ENCODE measurements at regions not wholly inside any gene's neighbourhood (a gene's known extent, or its start where the extent isn't known, plus 50 kb on each side); places are given as distances from the start of the nearest gene placed in this dataset.
"Not testable (repeated sequence)": the region's sequence is repeated elsewhere in the genome, so short reads cannot be mapped to it uniquely, and the experiment has no call there.

- no peak for DNase-seq
Measured at GRCh38 chr15:59828861-59829260, 139.7 kb upstream of the BNIP2 start.

DNA sequence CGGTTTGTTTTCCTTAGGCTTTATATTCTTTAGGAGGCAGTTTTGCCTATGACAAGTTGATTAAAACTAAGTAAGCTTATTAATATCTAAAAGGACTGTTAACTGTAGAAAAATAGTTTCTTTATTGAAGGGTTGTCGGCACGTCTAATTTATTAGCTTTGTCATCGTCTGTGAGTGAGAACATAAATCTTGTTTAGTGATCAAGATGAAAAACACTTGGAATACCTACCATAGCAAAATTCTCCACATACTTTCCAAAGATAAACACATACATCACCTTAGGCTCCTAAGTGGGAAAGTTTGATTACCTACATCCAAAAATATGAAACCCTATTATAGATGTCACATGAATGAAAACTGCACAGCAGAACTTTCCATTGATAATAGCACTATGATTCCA, 139.1 kb upstream of the BNIP2 start:
- DNase-seq = no peak

DNA sequence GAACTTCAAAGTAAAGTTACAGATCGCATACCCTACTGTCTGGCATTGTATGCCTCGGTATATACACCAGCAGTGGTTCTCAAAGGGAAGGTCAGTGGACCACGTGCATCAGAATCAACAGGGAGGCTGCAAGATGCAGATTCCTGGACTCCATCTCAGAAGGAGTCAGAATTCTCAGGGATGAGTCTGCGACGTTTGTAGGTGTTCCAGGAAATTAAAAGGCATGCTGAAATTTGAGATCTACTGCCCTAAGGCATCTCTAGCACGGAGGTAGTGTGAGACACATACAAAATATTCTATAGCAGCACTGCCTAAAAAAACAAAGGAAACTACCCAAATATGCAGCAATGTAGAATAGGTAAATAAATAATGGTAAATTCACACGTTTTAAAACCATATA, 136.8 kb upstream of the BNIP2 start:
- no peak for DNase-seq

DNA sequence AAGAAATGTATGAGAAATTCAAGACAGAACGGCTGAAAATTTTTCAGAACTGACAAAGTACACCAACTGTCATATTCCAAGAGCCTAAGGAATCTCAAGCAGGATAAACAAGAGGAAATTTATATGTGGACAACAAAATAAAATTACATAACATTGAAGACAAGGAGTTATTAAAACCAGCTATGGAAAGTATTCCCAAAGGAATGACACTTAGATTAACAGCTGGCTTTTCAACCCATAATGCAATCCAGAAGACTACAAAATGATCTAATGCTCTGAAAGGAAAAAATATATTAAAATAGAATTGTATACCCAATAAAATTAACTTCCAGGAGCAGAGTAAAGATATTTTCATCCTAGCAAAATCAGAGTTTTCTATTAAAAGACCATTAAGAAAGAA, 132.2 kb upstream of the BNIP2 start:
- DNase-seq = no peak

DNA sequence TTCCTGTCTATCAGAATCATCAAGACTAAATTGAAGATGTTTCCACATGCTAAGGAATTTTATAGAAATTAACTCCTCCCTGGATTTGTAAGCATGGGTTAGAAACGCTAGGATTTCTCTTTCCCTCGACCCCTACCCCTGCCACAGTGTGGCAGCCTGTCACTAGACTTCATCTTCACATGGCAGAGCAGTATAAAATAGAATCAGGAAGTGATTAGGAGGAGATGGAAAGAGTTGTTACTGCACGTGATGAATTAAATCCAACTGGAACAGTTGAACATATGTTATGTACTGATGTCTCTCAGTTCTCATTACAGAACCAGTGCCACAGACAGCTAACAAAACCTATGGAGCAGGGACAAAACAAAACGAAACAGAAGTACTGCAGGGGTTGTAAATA, 130.0 kb upstream of the BNIP2 start:
- DNase-seq = no peak

- no peak for DNase-seq
Measured at GRCh38 chr15:59818336-59818735, 129.2 kb upstream of the BNIP2 start.

DNA sequence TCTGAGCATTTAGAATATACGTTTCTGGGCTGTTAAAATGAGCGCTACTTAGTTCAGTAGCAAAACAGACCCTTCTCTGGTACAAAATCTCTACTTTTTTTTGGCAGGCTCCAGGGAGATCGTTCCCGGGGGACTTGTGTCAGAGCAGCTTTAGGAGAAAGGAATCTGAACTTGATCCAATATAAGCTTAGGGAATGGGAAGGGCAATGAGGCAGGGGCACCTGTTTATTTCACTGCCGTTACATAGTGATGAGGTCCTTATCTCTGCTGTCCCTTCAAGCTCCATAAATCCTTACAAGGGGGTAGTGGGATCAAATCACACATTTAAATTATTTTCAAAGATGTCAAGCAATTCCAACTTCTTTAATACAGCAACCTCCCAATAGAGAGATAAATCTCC, 128.7 kb upstream of the BNIP2 start:
- DNase-seq = no peak

DNA sequence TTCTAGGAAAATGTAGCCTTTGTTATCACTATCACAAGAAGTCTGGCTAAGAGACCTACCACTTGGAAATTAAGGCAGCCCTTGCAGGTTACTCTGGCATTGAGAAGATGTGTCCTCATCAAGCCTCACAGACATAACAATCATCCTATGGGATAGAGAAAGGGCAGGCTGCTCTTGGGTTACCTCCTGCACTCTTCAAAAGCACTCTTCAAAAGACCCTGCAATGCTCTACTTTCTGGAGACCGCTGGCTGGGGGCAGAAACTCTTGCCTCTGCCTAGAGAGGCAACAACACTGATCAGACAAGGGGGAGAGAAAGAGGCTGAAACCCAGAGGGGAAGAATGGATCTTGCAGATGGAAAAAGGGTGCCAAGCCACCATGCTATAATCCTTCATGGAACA, 127.9 kb upstream of the BNIP2 start:
- no peak for DNase-seq

DNA sequence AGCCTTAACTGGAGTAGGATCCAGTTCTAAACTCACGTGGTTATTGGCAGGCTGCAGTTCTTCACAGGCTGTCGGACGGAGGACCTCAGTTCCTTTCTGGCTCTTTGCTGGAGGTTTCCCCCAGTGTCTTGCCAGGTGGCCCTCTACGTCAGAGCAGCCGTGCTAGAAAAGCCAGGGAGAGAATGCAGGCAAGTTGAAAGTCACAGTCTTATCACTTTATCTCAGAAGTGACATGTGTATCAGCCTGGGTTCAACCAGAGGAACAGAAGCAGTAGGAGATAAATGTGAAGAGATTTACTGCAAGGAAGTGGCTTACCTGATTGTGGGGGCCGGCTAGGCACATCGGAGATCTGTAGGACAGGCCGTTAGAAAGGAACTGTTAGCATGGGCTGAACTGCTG, 125.3 kb upstream of the BNIP2 start:
- no peak for DNase-seq

DNA sequence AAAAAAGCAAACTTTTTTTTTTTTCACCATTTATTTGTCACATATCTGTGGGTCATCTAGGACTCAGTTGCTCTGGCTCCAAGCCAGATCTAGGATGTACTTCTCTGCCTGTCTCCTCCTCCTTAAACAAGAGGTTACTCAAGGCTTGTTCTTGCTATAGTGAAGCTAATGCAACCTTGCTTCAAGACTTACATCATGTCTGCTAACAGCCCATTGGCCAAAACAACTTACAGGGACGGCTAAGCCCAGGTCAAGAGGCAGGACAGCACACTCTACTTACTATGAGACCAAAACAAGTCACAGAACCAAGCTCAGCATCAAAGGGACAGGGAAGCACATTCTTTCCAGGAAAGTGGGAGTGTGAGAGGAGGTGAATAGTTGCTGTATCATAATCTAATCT, 123.8 kb upstream of the BNIP2 start:
- DNase-seq = no peak

DNA sequence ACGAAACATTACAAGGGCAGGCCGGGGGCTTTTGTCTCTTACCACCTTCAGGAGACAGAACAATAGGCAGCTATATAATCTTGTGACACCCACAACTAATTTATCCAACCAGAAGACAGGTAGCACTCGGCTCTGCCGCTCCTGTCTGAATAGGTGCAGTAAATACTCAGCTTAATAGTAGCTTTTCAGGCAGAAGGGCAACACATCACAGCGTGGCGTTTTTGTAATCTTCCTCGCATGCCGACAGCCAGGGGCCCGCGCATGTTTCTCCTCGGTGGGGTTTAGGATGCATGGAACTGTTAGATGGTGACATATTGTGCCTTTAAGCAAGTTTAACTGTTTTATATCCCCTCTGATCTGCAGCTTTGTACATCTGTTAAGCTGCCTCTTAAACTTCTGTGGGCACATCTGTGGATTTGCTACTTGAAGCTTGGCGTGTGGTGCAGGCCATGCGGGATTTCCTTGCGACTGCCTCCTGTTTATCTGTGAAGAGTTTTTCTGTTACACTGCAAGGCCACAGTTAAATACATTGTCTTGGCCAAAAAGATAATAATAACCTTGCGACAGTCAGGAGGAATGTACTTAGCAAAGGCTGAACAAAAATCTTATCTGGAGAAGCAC, 123.2 kb upstream of the BNIP2 start:
- no peak for DNase-seq

- DNase-seq = not testable (repeated sequence)
Measured at GRCh38 chr15:59803293-59803966, 114.3 kb upstream of the BNIP2 start.

DNA sequence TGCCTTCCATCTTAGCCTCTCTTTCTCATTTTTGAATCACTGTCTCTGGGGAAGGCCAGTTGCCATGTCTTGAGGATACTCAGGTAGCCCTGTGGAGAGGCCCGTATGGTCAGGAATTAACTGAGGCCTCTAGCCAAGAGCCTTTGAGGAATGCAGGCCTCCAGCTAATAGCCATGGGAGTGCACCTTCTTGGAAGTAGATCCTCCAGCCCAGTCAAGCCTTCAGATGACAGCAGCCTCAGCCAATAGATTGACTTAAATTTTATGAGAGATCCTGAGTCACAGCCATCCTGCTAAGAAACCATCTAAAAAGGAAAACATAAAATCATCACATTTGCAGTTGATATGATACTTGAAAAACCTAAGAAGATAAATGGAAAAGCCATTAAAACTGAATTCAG, 112.5 kb upstream of the BNIP2 start:
- DNase-seq = no peak

DNA sequence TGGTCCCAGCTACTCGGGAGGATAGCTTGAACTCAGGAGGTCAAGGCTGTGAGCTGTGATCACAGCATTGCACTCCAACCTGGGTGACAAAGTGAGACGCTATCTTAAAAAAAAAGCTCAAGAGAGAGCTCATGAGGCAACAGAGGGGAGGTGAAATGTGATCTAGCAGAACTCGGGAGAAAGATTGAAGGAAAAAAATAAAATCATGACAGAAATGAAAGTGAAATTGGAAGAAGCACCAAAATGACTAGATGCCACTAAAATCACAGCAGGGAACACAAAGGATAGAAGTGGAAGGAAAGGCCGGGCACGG, 109.4 kb upstream of the BNIP2 start:
- DNase-seq = no peak

- DNase-seq = no peak
Measured at GRCh38 chr15:59797756-59798604, 108.9 kb upstream of the BNIP2 start.

GRCh38 chr15:59794229-59794886, 105.2 kb upstream of the BNIP2 start:
- no peak for DNase-seq

DNA sequence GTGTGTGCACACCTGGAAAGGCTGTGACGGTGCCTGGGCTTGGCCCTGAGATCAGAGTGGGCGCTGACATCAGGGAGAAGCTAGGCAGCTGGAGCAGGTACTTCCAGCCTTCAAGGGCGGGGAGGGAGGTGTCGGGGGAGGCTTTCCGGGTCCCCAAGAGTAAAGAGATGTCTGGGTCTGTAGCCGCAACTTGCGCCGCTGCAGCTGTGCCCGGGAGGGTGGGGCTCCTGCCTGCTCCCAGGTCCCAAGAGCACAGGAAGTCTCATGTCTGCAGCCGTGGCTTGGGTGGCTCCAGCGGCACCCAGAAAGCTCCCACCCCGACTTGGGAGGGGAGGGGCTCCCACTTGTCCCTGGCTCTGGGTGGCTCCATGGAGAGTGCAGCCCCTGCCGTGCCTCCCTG, 103.2 kb upstream of the BNIP2 start:
- no peak for DNase-seq

DNA sequence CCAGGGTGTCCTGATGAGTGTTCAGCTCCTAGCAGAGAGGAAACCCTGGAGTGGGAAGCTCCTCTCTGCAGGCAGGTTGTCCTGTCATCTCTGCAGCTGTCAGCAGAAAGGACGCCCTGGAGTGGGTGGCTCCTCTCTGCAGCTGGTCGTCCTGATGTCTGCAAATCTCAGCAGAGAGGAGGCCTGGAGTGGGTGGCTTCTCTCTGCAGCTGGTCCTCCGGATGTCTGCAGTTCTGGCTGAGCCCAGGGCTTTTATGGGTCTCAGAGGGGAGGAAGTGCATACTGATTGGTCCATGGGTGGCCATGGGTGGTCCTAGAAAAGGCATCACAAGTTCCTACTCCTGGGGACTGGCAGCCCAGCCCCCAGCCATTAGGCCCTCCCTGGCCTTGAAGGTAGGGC, 102.6 kb upstream of the BNIP2 start:
- DNase-seq = no peak

- DNase-seq = no peak
Measured at GRCh38 chr15:59791079-59791478, 102.0 kb upstream of the BNIP2 start.

DNA sequence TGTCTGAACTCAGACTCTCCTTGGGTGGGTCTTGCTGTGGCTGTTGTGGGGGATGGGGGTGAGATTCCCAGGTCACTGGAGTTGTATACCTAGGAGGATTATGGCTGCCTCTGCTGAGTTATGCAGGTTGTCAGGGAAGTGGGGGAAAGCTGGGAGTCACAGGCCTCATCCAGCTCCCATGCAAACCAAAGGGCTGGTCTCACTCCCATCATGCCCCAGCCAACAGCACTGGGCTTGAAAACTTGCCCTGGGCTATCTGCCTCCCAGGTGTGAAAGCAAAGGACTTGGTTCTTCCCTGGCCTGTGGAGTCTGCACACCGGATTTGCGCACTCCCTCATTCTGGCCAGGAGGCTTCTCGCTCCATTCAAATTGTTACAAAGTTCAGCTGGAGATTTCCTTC, 97.3 kb upstream of the BNIP2 start:
- DNase-seq = not testable (repeated sequence)

DNA sequence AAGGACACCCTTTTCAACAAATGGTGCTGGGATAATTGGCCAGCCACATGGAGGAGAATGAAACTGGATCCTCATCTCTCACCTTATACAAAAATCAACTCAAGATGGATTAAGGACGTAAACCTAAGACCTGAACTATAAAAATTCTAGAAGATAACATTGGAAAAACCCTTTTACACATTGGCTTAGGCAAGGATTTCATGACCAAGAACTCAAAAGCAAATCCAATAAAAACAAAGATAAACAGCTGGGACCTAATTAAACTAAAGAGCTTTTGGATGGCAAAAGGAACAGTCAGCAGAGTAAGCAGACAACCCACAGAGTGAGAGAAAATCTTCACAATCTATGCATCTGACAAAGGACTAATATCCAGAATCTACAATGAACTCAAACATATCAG, 96.9 kb upstream of the BNIP2 start:
- DNase-seq = not testable (repeated sequence)

- DNase-seq = not testable (repeated sequence)
Measured at GRCh38 chr15:59783774-59784520, 94.8 kb upstream of the BNIP2 start.

DNA sequence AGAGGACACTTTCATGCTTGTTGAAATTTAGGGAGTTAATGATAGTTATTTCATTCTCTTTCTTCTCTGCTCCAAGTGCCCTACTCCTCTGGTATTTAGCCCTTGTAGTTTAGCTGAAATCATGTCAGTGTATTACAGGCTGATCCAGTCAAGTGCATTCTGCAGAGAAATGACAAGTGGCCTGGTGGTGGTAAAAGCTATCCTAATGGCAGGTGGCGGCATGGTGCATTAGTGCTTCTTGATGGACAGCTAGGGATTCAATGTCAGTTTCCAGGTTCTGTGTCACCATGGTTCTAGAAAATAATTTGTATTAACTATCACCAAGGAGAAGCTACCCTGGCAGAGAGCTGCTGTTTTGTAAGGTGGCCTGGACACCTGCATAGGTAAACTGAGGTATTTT, 90.0 kb upstream of the BNIP2 start:
- DNase-seq = no peak

Measured in NCI-H187 treated with DMSO at 0.1 percent for 48 hours (cell line).